ENCODE measurements at regions not wholly inside any gene's neighbourhood (a gene's known extent, or its start where the extent isn't known, plus 50 kb on each side); places are given as distances from the start of the nearest gene placed in this dataset.

DNA sequence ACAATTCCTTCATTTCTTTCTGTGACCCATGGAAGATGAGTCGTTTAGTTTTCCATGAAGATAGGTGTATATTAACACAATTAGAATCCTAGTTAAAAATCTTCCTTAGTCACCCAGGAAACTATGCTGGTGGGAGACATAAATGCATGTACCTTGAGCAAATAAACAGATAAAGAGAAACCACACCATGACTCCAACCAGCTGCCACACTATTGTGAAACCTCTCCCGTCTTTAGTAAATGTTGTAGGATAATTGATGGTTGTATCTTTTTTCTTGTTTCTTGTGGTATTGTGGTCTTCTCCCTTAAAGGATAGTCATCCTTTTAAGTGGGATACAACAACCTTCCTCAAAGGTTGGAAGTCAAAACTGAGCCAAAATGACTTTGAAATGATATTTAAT is 103.8 kb upstream of the LEF1 start:
- no peak for DNase-seq (ENCODE audit: low read depth)

DNA sequence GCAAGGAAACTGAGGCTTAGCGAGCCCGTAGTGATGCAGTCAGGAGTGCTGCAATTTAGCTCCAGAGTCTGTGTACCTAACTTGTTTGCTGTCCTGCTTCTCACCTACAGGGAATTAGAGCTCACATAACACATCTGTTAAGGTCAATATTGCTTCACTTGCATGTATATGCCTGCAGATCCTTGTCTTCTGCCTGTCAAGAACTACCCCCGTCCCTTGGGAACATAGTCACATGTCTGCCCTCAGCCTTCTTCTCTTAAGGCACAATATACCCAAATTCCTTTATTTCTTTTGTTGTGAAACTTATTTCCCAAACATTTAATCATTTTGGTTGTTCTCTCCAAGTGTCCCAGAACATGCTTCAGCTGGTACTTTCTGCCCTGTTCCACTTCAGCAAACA is 103.3 kb upstream of the LEF1 start:
- DNase-seq (ENCODE audit: low read depth): no peak

DNA sequence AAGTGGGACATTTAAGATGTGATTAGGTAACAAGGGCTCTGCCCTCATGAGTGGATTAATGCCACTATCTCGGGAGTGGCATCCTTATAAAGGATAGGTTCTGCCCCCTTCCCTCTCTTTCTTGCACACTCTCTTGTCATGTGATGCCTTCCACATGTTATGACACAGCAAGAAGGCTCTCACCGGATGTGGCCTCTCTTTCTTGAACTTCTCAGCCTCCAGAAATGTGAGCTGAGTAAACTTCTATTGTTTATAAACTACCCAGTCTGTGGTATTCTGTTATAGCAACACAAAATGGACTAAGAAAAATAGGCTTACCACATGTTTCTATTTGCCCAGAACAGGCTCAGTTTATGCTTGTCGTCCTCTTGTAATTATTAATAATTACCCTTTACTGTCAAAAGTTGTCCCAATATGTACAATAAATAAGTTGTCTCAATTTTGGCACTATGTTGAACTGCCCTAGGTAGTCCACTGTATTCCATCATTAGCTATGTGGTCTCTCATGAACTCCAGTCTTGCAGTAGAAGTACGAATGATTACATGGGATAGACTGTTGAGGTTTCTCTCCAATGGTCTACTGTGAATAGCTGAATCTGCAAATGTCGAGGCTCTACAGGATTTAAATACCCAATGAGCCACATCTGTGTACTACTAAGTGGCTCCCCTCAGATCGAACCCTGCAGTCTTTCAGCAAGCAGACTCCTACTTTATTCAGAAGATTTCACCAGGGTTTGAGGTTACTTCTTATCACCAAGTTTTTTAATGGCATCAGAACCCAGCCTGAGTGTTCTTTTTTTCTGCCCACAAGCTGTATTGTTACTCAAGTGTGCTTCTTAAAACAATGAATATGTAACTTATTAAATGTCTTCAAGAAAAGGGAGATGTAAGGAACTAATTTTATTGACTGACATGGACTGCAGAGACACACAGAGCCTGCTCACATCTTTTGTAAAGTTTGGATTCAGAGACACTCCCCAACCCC is 102.0 kb upstream of the LEF1 start:
- DNase-seq (ENCODE audit: low read depth): no peak

DNA sequence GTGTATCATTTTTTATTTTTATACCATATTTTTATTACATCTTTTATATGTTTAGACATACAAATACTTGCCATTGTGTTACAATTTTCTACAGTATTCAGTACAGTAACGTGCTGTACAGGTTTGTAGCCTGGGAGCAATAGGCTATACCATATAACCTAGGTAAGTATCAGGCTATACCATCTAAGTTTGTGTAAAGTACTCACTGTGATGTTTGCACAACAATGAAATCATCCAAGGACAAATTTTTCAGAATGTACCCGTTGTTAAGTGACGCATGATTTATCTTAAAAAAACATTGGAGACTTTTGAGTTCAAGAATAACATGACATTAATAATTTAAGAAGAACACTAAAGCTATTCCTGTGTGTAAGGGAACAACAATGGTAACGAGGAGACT is 96.0 kb upstream of the LEF1 start:
- no peak for DNase-seq (ENCODE audit: low read depth)

DNA sequence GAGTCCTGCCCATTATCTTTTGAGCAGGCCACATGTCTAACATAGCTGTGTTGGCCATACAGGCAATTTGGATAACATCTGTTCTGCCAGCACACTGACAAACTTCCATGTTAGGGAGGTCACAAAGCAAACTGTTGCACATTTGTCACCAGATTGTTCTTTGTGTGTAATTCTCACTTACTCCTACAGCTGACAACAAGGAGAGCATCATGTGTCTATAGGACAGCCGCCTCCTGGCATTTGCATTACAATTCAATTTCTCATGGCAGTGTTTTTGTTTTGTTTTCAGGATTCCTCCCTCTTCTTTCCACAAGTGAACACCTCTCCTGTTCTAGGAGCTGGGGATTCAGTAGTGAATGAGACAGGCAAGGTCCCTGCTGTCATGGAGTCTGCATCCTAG is 94.3 kb upstream of the LEF1 start:
- DNase-seq (ENCODE audit: low read depth): no peak

DNA sequence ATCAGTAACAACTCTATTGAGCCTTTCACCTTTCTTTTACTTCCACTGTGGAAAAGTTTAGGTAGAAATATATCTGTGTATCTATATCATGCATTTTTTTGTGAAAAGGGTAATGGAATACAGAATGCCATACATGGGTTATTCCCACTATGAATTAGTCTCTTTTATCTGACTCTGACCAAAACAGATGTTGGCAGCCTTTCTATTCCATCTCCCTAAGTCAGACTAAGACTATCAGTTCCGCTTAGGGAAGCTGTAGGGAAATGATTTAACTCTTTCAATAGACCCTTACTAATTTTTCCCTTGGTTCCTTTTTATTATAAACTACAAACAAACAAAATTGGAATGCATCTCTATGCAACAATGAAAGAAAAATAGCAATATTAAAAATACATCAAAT is 92.3 kb upstream of the LEF1 start:
- no peak for DNase-seq (ENCODE audit: low read depth)

DNA sequence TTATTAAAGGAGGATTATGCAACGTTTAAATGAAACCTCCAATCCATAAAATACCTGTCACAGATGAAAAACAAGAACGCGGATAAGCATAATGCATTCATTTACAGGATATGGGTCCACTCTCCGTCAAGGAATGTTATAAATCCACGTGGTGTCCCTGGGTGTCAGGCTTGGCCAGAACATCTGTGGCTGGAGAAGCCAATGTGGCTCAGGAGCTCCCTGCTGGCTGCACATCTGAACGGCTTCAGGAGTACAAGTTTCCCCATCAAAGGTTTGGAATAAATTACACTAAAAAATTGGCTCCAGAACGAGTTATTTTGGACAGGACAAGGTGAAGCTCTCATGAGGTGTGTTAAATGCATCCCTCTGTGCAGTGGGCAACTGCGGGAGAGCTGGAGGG is 87.8 kb upstream of the LEF1 start:
- no peak for DNase-seq (ENCODE audit: low read depth)

DNA sequence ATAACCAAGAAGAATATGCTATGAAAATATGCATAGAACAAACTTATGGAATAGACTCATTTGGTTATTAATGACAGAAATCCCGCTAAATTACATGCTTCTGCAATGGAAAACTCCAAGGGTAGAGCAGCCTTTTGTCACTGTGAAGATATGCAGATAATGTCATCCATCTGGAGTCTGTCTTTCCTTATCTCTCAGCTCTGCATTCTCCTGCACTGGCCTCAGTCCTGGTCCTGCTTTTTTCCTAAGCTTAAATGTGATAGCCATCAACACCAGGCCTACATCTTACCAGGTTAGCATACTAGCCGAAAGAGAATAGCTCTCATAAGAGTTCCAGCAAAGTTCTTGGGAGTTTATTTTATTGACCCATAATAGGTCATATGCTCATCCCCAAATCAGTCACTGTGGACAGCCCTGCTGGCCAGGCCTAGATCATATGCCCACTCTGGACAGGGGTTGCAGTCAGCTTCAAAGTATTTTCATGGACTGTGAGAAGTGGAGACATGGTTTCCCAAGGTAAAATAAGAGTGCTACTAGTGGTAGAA is 86.5 kb upstream of the LEF1 start:
- no peak for DNase-seq (ENCODE audit: low read depth)

DNA sequence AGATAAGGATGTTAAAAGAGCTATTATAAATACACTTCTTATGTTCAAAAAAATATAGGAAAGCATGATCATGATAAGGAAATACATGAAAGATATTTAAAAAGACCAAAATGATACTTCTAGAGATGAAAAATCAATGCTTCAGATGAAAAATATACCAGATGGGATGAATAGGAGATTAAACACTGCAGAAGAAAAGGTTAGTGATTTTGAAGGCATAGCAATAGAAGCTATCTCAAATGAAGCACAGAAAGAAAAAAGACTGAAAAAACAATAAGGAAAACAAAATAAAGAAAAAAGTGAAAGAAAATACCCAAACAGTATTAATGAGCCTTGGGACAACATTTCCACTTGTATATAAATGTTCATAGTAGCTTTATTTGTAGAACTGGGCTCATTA is 80.7 kb upstream of the LEF1 start:
- DNase-seq (ENCODE audit: low read depth): no peak

DNA sequence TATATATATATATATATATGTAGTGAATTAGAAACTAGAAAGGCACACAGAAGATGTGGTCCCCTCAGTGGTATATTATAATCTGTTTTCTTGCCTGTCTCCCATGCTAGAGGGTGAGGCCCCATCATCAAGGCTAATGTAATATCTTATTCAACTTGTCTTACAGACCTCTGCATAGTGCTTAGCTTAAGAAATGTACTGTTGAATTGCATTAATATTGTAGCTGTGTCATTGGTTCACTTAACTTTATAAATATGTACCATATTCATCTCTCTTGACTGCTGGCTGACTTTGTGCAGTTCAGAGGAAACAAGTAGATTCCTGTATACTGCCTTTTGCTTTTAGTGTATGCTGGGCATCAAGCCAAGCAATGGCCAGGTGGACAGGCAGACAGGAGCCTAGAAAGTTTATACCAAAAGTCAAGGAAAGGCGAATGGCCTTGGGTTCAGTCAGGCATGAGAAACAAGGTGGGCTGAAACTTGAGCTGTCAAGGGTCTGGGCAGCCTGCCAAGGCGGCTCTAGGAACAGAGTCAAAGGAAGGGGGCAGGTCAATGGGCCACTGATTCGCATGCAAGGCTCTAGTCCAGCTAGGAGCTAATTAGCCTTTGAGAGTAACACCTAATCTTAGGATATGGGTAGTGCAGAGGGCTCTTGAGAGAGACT is 78.8 kb upstream of the LEF1 start:
- DNase-seq (ENCODE audit: low read depth): no peak

DNA sequence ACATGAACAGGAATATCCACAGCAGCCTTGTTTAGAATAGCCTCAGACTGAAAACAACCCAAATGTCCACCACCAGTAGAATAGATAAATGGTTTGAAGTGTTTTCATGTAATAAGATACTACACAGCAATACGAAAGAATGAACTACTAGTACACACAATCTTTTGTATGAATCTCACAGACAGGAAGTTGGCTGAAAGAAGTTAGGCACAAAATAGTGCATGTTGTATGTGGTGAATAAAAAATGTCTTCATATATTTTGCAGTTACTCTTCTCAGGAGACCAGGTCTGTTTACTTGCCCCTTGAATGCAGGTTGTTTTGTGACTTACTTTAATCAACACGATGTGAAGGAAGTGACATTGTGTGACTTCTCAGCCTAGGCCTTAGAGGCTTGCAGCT is 75.9 kb upstream of the LEF1 start:
- no peak for DNase-seq (ENCODE audit: low read depth)

DNA sequence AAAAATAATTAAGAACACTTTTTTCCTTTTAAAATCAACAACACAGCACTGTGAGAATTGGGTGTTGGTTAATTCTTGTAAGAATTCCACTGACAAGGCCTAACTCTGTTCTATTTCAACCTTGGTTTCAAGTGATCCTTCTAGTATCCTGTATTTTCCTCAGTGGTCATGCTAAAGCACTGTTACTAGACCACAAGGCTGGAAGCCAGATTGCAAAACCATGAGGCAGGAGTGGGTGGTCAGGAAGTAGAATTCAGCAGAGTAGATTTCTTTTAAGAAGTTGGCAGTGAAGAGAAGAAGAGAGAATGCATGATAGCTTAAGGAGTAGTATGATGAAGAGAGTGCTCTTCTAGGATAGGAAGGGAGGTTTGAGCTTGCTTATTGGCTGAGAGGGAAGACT is 71.6 kb upstream of the LEF1 start:
- DNase-seq (ENCODE audit: low read depth): no peak

DNA sequence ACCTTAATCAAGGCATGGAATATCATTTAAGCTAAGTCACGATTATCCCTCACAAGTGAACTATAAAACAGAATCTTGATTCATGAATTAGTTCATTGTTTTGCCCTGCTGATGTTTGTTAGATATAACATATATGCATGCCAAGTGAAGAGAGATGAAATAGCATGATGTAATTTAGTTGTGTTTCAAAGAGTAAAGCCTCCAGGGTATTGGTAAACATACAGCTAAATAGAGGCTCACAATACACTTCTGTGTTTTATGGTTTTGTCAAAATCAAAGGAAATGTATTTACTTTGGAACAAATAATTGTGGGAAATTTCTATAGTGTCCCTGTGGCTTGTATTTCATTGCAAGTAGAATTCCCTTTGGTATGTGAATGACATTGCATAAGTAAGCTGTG is 69.0 kb upstream of the LEF1 start:
- DNase-seq (ENCODE audit: low read depth): no peak

DNA sequence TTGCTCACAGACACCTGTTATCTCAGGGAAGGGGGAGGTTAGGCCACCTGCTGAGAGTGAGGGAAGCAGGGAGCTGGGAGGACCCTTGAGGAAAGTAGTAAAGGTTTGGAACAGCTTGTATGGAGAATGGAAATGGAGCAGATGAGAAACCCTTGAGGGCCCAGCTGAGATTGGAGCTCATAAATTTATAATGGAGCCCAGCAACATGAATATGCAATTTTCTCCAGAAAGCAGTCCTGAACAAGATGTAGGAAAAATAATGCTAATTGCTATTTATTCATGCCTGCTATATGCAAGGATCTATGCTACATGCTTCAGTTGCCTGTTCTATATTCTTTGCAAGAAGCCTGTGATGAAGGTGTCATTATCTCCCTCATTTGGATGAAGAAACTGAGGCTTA is 67.5 kb upstream of the LEF1 start:
- no peak for DNase-seq (ENCODE audit: low read depth)

DNA sequence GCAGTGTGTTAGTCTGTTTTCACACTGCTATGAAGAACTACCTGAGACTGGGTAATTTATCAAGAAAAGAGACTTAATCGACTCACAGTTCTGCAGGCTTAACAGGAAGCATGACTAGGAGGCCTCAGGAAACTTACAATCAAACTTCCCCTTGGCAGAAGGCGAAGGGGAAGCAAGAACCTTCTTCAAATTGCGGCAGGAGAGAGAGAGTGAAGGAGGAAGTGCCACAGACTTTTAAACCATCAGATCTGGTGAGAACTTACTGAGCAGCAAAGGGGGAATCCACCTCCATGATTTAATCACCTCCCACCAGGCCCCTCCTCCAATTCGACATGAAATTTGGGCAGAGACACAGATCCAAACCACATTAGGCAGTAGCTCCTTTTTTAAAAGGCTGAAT is 59.2 kb upstream of the LEF1 start:
- DNase-seq (ENCODE audit: low read depth): no peak

DNA sequence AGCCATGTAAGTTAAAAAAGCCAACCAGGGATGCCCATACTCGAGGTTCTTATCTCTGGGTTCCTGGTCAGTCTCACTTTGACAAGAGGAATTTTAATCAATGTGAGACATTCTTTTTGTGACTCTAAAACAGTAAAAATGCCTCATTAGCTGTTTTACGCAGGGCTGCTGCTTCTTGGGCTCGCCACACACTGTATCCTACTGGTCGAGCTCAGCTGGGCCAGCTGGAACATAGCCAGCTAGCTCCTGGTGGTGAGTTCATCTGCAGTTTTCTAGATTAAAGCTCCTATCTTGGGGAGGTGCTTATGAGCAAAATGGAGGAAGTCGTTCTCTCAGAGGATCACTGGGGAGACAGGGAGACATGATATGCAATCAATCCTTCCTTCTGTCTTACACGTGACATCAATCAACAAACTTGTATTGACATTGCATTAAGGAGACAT is 55.9 kb upstream of the LEF1 start:
- DNase-seq (ENCODE audit: low read depth): no peak

DNA sequence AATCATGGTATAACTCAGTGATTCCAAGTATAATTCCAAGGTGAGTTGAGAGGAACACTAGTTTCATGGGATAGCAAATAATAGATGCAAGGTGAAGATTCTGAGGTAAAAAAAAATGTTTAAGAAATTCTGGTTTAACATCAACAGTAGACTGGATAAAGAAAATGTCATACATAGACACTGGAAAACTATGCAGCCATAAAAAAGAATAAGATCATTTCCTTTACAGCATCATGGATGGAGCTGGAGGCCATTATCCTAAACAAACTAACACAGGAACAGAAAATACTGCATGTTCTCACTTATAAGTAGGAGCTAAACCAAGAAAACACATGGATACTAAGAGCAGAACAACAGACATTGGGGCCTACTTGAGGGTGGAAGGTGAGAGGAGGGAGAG is 54.6 kb upstream of the LEF1 start:
- no peak for DNase-seq (ENCODE audit: low read depth)

DNA sequence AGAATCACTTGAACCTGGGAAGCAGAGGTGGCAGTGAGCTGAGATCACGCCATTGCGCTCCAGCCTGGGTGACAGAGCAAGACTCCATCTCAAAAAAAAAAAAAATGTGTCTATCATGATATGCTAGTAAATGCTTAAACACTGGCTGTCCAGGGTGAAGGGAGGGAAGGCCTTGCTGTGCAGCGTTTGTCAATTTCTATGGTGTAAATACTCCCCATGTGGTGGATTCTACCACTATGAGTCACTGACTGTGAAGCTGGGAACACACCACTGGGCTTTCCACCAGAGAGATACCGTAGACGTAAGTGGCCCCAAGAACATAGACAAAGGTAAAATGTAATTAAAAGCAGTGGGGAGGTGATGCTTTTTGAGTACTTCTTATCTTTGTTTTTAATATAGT is 51.3 kb upstream of the LEF1 start:
- DNase-seq (ENCODE audit: low read depth): no peak

All from activated T-cell treated with anti-CD3 and anti-CD28 coated beads for 48 hours (primary cell).